RPMI7951 (cell line): ENCODE measurements at regions not wholly inside any gene's neighbourhood (a gene's known extent, or its start where the extent isn't known, plus 50 kb on each side); places are given as distances from the start of the nearest gene placed in this dataset.
"Not testable (repeated sequence)": the region's sequence is repeated elsewhere in the genome, so short reads cannot be mapped to it uniquely, and the experiment has no call there.

Experiments used
- DNase-seq: peaks from one replicate; pipeline ENCODE4 v3.0.0-alpha.2; 2012; ENCODE audit warnings: low read depth

DNA sequence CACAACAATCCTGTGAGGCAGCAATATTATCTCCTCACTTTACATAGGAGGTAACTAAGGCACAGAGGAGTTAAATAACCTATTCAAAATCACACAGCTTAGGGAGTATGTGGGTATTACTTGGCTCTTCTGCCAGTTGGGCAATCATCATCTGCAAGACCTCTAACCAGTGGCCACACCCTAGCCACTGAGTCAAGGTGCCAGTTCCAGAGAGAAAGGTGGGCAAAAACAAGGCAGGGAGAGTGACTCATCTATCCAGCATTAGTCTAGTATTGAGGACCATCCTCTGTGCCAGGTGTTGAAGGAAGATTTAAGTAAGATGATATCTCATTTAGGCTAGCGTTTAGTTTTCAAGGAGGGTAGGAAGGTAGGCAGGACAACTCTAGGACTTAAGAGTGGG, 113.9 kb upstream of the EOLA2 start:
- no peak for DNase-seq

DNA sequence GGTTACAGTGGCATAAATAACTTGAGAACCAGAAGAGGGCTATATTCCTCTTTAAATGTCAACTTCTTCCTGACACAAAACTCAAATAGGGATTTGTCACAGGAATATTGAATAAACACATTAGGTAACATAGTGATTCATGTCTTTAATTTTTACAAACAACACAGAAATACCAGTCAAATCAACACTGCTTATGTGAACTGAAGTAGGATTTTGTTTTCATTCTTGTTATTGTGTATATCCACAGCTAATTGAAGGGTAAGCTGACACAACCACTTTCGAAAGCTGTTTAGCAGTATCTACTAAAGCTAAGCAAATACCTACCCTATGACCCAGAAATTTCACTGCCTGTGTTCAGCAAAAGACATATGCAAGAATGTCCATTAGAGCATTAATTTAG, 120.4 kb upstream of the EOLA2 start:
- DNase-seq, result no peak

DNA sequence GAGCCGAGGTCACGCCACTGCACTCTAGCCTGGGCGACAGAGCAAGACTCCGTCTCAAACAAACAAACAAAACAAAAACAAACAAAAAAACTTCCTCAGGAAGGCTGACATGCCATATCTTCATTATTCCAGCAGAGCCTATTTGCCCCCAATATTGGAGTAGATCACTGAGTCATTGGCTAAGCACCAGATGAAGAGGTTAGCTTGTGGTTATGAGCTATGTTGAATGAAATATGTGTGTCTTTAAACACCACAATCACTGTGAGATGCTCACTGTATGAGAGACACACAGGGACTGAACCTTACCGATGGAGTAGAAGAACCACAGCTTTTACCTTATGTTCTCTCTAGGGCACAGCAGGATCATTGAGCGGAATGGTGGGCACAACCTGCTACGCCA, 122.1 kb upstream of the EOLA2 start:
- DNase-seq, result peak; percentile 81

DNA sequence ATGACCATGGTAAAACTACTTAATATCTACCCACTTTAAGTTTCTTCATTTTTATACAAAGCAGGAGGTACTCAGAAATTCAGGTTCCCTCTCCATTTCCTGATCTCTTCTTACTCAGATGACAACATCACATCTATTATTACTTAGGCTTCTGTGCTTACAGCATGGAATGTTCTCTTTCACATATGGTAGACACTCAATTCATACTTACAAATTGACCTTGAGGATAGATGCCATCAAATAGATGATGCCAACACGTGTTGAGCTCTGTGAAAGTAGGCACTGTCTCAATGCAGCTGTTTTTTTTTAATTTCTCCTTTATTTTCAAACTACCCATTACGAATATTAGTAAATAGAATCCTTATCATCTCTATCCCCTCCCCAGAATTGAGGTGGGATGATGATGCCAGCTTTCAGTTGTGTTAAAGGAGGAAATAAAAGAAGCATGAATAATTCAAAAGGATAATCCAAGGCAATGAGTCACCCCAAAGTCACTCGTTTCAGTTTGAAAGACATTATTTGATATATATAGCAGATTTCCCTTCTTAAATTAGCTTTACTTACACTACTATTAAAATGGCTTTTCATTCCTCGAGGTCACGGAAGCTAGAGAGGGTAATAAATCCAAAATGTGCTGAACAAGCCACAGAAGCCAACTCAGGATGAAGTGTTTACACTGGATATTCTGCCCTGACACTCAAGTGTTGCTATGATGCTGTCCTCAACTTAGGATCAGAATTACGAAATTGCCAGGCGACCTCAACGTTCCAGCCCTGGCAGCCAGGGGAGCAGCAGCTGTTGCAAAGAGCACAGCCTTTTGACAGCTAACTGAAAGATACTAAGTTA, 124.2 kb upstream of the EOLA2 start:
- DNase-seq, result peak; percentile 93

DNA sequence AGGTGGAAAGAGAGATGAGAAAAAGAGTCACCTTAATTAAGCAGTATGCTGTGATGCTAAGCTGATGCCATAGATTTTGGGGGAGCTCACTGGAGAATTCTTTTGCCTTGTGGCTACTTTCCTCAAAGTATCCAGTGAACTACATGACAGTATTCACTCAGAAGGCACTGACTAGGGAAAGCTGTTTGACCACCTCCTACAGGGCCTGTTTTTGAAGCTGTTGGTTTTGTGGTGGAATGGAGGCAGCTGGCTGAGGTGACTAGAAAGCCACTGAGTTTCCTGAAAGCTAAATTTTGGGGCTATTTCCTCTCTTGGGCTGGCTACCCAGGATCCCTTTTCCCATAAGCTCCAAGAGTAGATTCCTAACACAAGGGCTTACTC, 124.8 kb upstream of the EOLA2 start:
- DNase-seq, result no peak

DNA sequence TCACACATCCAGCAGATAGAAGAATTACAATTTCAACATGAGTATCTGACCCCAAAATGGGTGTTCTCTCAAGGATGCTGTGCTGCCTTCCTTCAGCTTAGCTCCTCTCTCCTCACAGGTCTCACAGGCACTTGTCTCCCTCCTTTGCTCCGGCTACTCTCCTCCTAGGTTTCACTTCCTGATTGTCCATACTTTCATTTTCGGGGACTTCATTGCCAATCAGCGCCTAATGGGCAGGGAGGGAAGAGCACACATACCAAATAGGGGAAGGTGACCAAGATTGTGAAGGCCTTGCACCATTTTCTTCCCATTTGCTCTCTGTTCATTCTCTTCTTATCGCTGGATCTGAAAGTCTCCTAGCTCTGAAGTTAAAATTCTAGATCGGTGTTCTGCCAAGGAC, 125.4 kb upstream of the EOLA2 start:
- DNase-seq, result peak; percentile 41

DNA sequence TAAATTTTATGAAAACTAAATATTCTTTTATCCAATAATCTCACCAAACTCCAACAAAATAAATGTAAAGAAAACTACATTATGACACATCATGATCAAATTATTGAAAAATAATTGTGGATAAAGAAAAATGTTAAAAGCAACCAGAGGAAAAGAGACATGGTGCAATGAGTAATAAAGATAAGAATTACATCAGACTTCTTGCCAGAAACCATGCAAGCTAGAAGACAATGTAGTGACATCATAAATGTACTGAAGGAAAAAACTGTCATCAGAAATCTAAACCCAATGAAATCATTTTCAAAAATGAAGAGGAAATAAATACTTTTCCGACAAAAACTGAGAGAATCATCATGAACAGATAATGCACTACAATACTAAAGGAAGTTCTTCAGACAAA, 135.9 kb upstream of the EOLA2 start:
- no peak for DNase-seq

DNA sequence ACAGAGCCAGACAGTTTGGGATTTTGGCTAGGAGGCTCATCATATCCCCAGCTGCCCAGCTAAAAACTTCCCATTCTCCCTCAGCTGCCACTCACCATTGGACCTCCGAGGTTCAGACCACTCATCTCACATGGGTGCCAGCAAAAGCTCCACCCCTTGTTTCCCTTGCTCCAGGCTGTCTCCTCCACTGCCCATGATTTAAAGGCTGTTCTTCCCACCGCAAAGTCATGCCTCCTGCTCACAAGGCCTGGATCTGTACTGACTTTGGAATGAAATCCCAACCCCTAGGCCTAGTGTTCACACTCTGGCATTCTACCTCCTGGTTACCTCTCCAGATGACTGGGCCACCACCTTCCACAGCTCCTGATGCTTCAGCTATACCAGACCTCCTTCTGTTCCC, 142.2 kb upstream of the EOLA2 start:
- DNase-seq, result peak; percentile 46

DNA sequence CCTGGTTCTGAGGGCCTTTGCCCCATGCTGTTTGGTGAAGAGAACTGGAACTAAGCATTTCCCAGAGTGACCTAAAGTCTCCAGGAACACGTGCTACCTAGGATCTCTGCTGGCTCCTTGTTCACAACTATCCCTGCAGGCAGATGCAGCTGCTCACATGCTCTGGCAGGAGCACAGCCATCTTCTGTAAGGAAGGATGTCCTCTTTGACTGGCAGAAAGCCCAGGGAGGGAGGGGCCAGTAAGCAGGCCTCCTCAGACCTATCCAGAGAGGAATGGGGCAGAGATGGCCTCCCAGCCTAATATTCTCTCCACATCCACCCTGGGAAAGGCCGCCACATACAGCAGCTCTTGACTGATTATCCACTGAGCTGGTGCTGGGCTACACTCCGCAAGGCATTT, 142.8 kb upstream of the EOLA2 start:
- peak; percentile 13 for DNase-seq

DNA sequence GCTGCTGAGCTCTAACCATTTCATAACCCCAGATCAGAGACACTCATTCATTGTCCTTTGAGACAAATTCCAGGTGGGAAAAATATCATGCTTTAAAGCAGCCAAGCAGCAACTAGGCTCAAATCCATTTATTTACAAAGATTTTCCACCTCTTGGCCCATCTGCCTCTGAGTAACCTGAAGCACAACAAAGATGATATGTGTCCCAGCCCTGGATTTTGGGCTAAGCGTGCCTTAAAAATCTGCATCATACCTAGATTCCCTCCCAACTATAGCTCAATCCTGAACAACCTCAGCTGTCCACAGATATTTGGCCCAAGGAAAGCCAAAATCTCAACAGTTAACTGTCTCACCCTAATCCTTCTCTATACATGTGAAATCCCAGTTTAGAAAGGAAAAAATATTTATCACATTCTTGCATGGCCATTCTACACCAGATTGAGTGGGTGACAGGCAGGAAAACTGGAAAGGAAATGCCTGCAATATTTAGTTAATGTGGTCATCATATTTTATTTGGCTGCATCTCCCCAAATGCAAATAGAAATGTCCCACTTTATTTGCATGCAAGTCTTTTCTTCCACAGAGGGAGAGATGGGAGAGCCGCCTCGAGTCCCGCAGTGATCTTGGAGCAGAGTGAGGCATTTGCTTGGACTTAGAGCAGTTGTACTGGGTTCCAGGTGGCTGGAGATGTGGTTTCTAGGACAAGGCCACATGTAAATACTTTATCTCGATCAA, 146.4 kb upstream of the EOLA2 start:
- DNase-seq, result peak; percentile 57

DNA sequence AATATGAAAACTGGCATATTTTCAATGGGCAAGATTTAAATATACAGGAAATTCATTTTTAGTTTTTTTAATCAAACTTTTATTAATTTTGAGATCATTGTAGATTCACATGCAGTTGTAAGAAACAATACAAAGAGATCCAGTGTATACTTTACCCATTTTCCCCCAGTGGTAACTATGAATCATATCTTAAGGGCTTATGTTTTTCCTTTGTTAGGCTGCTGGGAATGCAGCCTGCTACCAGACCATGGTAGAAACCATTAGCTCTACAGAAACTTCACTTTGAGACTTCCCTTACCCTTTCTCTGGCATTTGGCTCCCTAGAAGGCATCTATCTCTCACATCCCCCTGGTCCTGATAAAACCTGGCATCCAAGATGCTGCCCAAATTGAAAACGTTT, 147.6 kb upstream of the EOLA2 start:
- DNase-seq, result peak; percentile 29

DNA sequence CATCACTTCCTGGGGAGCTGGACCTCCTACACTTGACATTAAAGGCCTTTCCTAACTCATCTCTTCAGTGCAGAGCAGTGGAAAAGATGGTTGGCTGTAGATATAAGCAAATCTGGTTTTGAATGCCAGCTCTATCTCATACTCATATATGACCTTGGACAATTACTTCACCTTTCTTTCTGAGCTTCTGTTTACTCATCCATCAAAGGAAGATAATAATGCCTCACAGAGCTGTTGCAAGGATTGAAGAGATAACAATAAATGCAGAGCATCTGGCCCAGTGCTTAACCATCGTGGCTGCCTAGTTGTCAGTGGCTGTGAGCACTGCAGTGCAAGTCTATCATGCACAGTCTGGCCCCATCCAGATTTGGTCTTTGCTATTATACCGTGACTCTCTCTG, 148.1 kb upstream of the EOLA2 start:
- DNase-seq, result no peak

DNA sequence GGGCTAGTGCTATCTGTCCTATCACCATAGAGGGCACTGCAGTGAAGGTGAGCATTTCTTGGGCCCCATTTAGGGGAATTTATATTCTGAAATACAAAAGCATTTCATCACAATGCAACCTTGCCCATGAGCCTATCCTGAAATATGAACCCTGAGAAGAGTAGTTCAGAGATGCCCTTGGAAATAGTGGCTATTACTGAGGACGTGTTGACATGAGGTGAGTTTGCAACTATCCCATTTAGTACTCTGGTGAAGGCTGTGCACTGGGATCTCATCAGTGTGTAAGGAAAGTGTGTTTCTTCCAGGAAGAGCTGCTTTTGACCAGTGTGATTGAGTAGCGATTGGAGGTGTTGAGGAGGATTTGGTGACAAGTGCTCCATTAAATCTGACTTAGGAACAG, 149.3 kb upstream of the EOLA2 start:
- no peak for DNase-seq

DNA sequence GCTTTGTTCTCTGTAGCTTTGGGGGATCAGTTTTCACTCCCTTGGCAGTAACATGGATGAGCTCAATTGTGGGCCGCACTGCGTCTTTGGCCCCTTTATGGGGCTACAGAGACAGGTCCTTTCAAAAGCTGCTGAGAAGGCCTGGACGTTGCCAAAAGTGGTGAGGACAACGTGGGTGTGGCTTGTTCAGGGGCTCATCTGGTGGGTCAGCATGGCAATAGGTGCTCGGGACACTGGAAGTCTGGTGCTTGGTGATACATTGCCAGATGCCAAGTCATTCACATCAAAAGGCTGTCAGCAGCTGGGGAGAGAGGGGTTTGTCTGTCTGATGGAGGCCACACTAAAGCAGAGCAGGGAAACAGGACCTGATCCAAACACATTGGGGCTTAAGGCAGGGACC, 149.8 kb upstream of the EOLA2 start:
- DNase-seq, result no peak

DNA sequence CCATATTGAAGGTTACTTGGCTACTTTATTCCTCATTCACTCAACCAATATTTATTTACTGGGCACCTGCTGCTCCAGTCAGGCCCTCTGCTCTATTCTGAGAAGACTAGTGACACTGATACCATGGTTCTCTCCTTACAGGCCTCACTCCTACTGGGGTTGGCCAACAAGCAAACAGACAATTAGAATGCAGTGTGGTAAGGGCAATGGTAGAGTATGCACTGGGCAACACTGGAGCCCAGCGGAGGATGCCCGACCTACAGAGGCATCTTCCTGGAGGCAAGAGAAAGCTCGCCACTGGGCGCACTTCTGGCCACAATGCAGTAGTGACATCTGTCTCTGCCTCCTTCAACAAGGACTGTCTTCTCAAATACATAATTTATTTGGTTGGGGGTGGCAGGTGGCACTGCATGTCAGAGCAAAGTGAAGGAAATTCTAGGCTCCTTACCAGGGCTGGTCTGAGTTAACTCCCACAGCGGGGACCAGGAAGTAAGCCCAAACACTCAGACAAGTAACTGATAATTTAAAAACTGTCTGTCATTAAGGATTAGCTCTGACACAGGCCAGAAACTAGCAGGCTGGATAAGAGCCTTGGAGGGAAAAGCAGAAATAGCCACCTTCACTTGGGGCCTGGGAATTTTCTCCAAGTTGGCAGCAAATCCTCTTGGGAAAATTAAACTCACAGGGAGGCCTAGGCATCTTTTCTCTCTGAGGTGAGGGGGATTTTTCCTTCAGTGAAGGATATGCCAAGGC, 150.7 kb upstream of the EOLA2 start:
- DNase-seq, result no peak

DNA sequence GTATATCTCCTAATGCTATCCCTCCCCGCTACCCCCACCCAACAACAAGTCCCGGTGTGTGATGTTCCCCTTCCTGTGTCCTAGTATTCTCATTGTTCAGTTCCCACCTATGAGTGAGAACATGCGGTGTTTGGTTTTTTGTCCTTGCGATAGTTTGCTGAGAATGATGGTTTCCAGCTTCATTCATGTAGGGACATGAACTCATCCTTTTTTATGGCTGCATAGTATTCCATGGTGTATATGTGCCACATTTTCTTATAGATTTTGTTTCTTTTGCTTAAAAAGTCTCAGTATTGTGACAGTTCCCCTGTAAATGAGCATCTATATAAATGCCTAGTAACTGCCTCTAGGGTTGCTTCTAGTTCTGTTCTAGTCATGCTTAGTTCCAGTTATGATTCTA, 153.0 kb upstream of the EOLA2 start:
- not testable (repeated sequence) for DNase-seq

DNA sequence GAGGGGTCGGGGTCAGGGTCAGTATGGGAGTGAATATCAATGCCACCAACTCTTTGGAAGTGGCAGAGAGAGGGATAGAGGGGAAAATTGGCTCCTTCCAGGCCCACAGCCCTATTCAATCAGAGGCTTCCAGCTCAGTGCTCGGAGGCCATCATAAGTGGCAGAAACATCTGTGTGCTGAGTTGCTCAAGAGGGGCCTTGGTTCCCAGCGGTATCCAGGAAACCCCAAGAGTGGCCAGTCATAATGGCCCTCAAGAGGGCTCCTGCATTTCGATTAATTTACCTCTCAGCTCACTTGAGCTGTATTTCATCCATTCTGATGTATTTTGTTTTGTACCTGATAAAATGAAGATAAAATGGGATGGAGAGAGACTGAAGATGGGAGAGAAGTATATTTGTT, 154.3 kb upstream of the EOLA2 start:
- DNase-seq, result no peak

DNA sequence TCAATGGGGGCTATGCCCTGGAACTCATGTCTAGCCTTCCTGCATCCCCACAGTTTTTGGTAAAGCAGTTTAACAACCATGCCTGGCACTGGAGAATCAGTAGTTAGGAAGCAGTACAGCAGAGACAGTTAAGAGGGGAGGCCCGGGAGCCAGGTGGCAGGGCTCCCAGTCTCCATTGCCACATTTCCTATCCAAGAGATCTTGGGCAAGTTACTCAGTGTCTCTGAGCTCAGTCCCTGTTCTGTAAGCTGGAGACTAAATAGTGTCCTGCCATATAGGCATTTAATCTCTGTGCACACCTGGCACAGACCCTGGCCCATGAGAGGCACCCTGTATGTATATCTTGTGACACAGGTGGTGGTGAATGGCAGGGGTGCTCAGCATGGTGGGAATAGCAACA, 156.1 kb upstream of the EOLA2 start:
- no peak for DNase-seq

DNA sequence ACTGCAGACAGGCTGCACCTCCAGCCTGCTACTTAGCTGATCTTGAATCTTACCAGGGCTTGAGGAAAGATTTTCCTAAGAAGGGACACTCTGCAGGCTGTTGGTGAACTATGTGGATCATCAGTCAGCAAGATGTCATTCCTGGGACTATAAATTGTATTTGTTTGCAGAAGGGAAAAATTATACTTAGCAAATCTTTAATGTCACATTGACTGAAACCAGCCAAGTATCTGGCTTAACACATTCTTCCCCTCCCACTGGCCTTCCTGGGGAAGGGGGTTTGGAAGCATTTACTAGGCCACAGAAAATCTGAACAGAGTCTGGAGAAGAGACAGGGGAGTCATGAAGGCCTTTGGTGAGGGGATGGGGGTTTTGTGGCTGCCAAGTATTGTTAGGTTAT, 156.7 kb upstream of the EOLA2 start:
- DNase-seq, result no peak

DNA sequence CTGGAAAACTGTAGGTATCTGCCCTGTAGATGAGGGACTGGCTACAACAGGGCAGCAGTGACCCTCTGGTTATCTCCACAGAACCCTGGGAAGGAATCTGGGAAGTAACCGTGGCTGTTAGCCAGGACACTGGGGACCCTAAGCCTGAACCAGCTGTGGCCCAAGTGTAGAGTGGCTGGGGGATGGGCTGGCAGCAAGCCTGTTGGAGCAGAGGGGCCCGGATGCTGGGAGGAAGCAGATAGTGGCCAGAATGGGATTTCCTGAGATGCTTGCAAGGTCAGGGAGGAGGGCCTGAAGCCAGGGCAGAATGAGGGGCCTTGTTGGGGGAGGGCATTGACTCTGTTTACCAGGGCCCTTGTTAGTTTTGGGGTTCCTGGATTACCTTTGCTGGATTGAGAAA, 161.0 kb upstream of the EOLA2 start:
- DNase-seq, result no peak

DNA sequence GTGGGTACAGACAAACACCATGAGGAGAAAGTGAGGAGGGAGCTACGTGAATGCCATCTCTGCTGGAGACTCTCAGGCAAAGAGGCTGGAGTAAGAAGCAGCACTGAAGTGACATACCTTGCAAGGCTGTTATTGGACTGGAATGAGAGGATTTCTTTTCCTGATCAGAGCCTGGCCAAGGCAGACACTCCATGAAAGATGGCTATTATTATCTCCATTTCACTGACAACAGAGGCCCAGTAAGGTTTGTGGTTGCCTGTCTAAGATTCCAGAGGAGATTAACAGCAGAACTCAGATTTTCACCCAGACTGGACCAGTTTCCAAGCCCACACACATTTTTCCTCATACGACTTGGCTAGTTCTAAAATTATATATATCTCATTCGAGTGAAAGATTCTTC, 162.0 kb upstream of the EOLA2 start:
- DNase-seq, result peak; percentile 18

DNA sequence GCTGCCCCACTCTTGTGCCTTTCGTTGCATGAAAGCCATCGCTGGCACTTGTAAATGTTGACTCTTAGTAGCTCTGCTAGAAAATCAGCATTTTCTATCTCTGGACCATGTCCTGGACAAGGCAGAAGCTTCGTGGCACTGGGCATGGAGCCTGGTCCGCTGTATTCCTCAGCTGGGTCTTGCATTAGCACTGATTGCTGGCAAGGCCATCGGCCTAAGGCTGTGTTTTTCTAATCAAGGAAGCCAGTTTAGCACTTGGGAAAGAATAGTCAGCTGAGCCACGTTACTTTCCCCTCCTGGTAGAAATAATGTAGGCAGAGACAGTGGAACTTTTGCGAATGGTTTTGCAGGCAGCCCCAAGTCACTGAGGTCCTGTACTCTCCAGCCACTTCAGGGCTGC, 180.2 kb upstream of the EOLA2 start:
- no peak for DNase-seq

DNA sequence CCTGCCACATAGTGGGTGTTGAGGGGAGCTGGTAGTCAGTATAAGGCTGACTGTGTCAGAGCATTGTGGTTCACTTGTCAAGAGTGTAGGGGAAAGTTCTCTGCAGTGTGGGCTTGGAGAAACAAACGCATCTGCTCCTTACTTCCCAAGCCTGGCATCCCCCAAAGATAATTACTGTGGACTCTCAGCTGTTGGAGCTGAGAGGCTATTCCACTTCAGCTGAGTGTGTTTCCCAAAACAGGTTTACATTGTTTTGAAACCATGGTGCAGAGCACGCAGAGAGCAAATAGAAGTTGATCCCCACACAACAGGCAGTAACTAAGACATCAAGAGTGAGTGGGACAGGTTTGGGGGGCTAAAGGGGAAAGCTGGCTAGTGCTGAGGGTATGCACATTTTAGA, 181.0 kb upstream of the EOLA2 start:
- no peak for DNase-seq
